A673 (cell line): ENCODE measurements at regions not wholly inside any gene's neighbourhood (a gene's known extent, or its start where the extent isn't known, plus 50 kb on each side); places are given as distances from the start of the nearest gene placed in this dataset.

ENCODE experiments used
- BruUV-seq: library from RNA; stranded (reverse); fragments of 400-500 nt; replicated peaks from 2 replicates; lab custom pipeline; 2021; lab: Mats Ljungman, UMichigan
- CTCF ChIA-PET: fragments of 300-600 bp; sonication (Branson Sonifier 250); formaldehyde crosslinking; loops from one replicate; lab custom pipeline; 2022; ENCODE audit warnings: antibody characterized with exemption; lab: Charles Lee
- POLR2A ChIA-PET: fragments of 300-600 bp; sonication (Branson Sonifier 250); formaldehyde crosslinking; loops from one replicate; lab custom pipeline; 2022; ENCODE audit warnings: antibody characterized with exemption; ENCODE audit not compliant: low non-redundant PET; lab: Charles Lee
- DNase-seq: peaks from one replicate; pipeline ENCODE4 v3.0.0-alpha.2; 2015; ENCODE audit warnings: low spot score
- H3K27ac ChIP-seq: fragments of 200-600 bp; sonication (generic); 2 replicates; pipeline ENCODE4 v1.5.1; 2016; ENCODE audit warnings: mixed run types, low read depth, mild to moderate bottlenecking, mixed read lengths, antibody characterized with exemption, low read length; ENCODE audit not compliant: poor library complexity, severe bottlenecking
- H3K27me3 ChIP-seq: fragments of 200-600 bp; sonication (generic); replicated peaks from 2 replicates; pipeline ENCODE4 v1.6.1; 2017; ENCODE audit warnings: mixed run types, low read depth, mild to moderate bottlenecking, mixed read lengths, antibody characterized with exemption, low read length; ENCODE audit not compliant: insufficient read depth, poor library complexity
- H3K36me3 ChIP-seq: fragments of 200-600 bp; sonication (generic); 2 replicates; pipeline ENCODE4 v1.6.1; 2016; ENCODE audit warnings: mixed run types, mild to moderate bottlenecking, mixed read lengths, antibody characterized with exemption, low read length; ENCODE audit not compliant: insufficient read depth, poor library complexity, severe bottlenecking
- H3K4me1 ChIP-seq: fragments of 200-600 bp; sonication (generic); 2 replicates; pipeline ENCODE4 v1.6.1; 2017; ENCODE audit warnings: mixed run types, mild to moderate bottlenecking, mixed read lengths, antibody characterized with exemption, low read length; ENCODE audit not compliant: insufficient read depth, poor library complexity, severe bottlenecking
- H3K4me3 ChIP-seq: fragments of 200-600 bp; sonication (generic); 2 replicates; pipeline ENCODE4 v1.5.1; 2016; ENCODE audit warnings: low read depth, mixed run types, mild to moderate bottlenecking, mixed read lengths, low read length; ENCODE audit not compliant: poor library complexity, severe bottlenecking
- H3K9me3 ChIP-seq: fragments of 200-600 bp; sonication (generic); 2 replicates; pipeline ENCODE4 v1.6.1; 2016; ENCODE audit warnings: mixed run types, low read depth, mild to moderate bottlenecking, mixed read lengths, antibody characterized with exemption, low read length; ENCODE audit not compliant: poor library complexity, severe bottlenecking
- EZH2 ChIP-seq: fragments of 200-600 bp; sonication (generic); IDR thresholded peaks from 2 replicates; pipeline ENCODE4 v1.6.1; 2017; ENCODE audit warnings: borderline replicate concordance, low read depth, mild to moderate bottlenecking, mixed read lengths, antibody characterized with exemption, low read length; ENCODE audit not compliant: poor library complexity, severe bottlenecking
- intact Hi-C: fragments of 100-400 bp; cut with micrococcal nuclease; formaldehyde crosslinking; loops from one replicate; pipeline ENCODE4 v1.10.0; 2022; ENCODE audit not compliant: unreplicated experiment
- TF ChIP-seq, protein P1 (sequence below): fragments of 300-800, 200-600 bp; sonication (generic); conservative IDR thresholded peaks from 2 replicates; pipeline ENCODE4 v1.5.1; 2017; ENCODE audit warnings: low read depth, mild to moderate bottlenecking, antibody characterized with exemption, low read length, moderate library complexity, mixed read lengths

- no peaks in the 10 kb centered on the region for H3K27me3 ChIP-seq
- no peaks in the 10 kb centered on the region for H3K36me3 ChIP-seq
- no peak for DNase-seq
- no TSS peak for BruUV-seq
- TF ChIP-seq EZH2, result no peak
- TF ChIP-seq, protein P1, sequence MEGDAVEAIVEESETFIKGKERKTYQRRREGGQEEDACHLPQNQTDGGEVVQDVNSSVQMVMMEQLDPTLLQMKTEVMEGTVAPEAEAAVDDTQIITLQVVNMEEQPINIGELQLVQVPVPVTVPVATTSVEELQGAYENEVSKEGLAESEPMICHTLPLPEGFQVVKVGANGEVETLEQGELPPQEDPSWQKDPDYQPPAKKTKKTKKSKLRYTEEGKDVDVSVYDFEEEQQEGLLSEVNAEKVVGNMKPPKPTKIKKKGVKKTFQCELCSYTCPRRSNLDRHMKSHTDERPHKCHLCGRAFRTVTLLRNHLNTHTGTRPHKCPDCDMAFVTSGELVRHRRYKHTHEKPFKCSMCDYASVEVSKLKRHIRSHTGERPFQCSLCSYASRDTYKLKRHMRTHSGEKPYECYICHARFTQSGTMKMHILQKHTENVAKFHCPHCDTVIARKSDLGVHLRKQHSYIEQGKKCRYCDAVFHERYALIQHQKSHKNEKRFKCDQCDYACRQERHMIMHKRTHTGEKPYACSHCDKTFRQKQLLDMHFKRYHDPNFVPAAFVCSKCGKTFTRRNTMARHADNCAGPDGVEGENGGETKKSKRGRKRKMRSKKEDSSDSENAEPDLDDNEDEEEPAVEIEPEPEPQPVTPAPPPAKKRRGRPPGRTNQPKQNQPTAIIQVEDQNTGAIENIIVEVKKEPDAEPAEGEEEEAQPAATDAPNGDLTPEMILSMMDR, result no peak
- H3K4me3 ChIP-seq, result no peak overlapping the region
- intact Hi-C loops, result no loop called here
- no peaks in the 10 kb centered on the region for H3K9me3 ChIP-seq
- H3K4me1 ChIP-seq, result no peaks in the 10 kb centered on the region
- POLR2A ChIA-PET, result no interaction called here
- CTCF ChIA-PET, result no interaction called here
- H3K27ac ChIP-seq, result no peak overlapping the region
Measured at GRCh38 chr18:24937639-24938275, 414.2 kb downstream of the ZNF521 start.

GRCh38 chr18:24940416-24940815, 411.6 kb downstream of the ZNF521 start:
- H3K4me3 ChIP-seq, result no peak overlapping the region
- H3K4me1 ChIP-seq, result no peaks in the 10 kb centered on the region
- TF ChIP-seq, protein P1, result no peak
- no peak for TF ChIP-seq EZH2
- ChIA-PET POLR2A (no interaction called here), CTCF (no interaction called here)
- H3K27ac ChIP-seq, result no peak overlapping the region
- intact Hi-C loops, result no loop called here
- no TSS peak for BruUV-seq
- H3K27me3 ChIP-seq, result no peaks in the 10 kb centered on the region
- no peaks in the 10 kb centered on the region for H3K9me3 ChIP-seq
- no peaks in the 10 kb centered on the region for H3K36me3 ChIP-seq
- DNase-seq, result no peak

GRCh38 chr18:24941174-24941951, 410.6 kb downstream of the ZNF521 start:
- TF ChIP-seq, protein P1, result no peak
- TF ChIP-seq EZH2, result no peak
- DNase-seq, result no peak
- intact Hi-C loops, result no loop called here
- Histone ChIP-seq H3K4me1 (no peaks in the 10 kb centered on the region), H3K27me3 (no peaks in the 10 kb centered on the region), H3K36me3 (no peaks in the 10 kb centered on the region), H3K27ac (no peak overlapping the region), H3K4me3 (no peak overlapping the region), H3K9me3 (no peaks in the 10 kb centered on the region)
- no TSS peak for BruUV-seq
- POLR2A ChIA-PET, result no interaction called here
- CTCF ChIA-PET, result no interaction called here
